ENCODE measurements at regions not wholly inside any gene's neighbourhood (a gene's known extent, or its start where the extent isn't known, plus 50 kb on each side); places are given as distances from the start of the nearest gene placed in this dataset.
"Not testable (repeated sequence)": the region's sequence is repeated elsewhere in the genome, so short reads cannot be mapped to it uniquely, and the experiment has no call there.

GRCh38 chr2:51778806-51779205, 746.9 kb upstream of the NRXN1 start:
- 81% methylated on average over 3 of the region's 3 CpGs for WGBS (ENCODE audit: low lambda C conversion rate, missing lambda C conversion rate)
- Histone ChIP-seq H3K4me2 (no peak overlapping the region), H3K27ac (no peak overlapping the region), H3K79me2 (no peaks in the 10 kb centered on the region), H3K9me2 (replicated peaks; ENCODE audit: insufficient read depth) (no peaks in the 10 kb centered on the region), H4K20me1 (ENCODE audit: insufficient read depth, poor library complexity, severe bottlenecking) (no peaks in the 10 kb centered on the region), H3K36me3 (replicated peaks; ENCODE audit: insufficient read depth, low read depth) (no peaks in the 10 kb centered on the region), H3K27me3 (no peaks in the 10 kb centered on the region), H3K4me1 (ENCODE audit: insufficient read depth) (no peaks in the 10 kb centered on the region), H2AFZ (no peak overlapping the region), H3K4me3 (no peak overlapping the region), H3K9me3 (ENCODE audit: low read depth) (no peaks in the 10 kb centered on the region)
- DNase-seq (ENCODE audit: low spot score), result no peak
- TF ChIP-seq EZH2 (IDR thresholded peaks at IDR 0.05; ENCODE audit: borderline replicate concordance) (no peak), EZH2phosphoT487 (IDR thresholded peaks at IDR 0.05; ENCODE audit: low read depth, severe bottlenecking, unreplicated experiment) (no peak), CTCF (IDR thresholded peaks at IDR 0.05; ENCODE audit: poor library complexity) (no peak)

- 95% methylated on average over 12 of the region's 12 CpGs for WGBS (ENCODE audit: low lambda C conversion rate, missing lambda C conversion rate)
- not testable (repeated sequence) for H4K20me1 ChIP-seq (ENCODE audit: insufficient read depth, poor library complexity, severe bottlenecking); H3K27ac ChIP-seq; H3K27me3 ChIP-seq; H3K9me3 ChIP-seq (ENCODE audit: low read depth); H3K4me3 ChIP-seq; H3K79me2 ChIP-seq; H3K4me1 ChIP-seq (ENCODE audit: insufficient read depth); H2AFZ ChIP-seq; H3K9me2 ChIP-seq (replicated peaks; ENCODE audit: insufficient read depth); DNase-seq (ENCODE audit: low spot score); H3K4me2 ChIP-seq; H3K36me3 ChIP-seq (replicated peaks; ENCODE audit: insufficient read depth, low read depth)
These were observed 742.7 kb upstream of the NRXN1 start for GRCh38 chr2:51774606-51775005.

- Histone ChIP-seq H4K20me1 (ENCODE audit: insufficient read depth, poor library complexity, severe bottlenecking) (no peaks in the 10 kb centered on the region), H3K36me3 (replicated peaks; ENCODE audit: insufficient read depth, low read depth) (no peaks in the 10 kb centered on the region), H2AFZ (no peak overlapping the region), H3K4me2 (no peak overlapping the region), H3K79me2 (no peaks in the 10 kb centered on the region), H3K27me3 (no peaks in the 10 kb centered on the region), H3K4me1 (ENCODE audit: insufficient read depth) (no peaks in the 10 kb centered on the region), H3K9me3 (ENCODE audit: low read depth) (no peaks in the 10 kb centered on the region), H3K4me3 (no peak overlapping the region), H3K27ac (no peak overlapping the region), H3K9me2 (replicated peaks; ENCODE audit: insufficient read depth) (no peaks in the 10 kb centered on the region)
- TF ChIP-seq EZH2 (IDR thresholded peaks at IDR 0.05; ENCODE audit: borderline replicate concordance) (no peak), EZH2phosphoT487 (IDR thresholded peaks at IDR 0.05; ENCODE audit: low read depth, severe bottlenecking, unreplicated experiment) (no peak), CTCF (IDR thresholded peaks at IDR 0.05; ENCODE audit: poor library complexity) (no peak)
- no peak for DNase-seq (ENCODE audit: low spot score)
These were observed 728.5 kb upstream of the NRXN1 start for GRCh38 chr2:51760441-51760840.

- DNase-seq (ENCODE audit: low spot score), result no peak
- H3K9me2 ChIP-seq (replicated peaks; ENCODE audit: insufficient read depth), result no peaks in the 10 kb centered on the region
- H3K79me2 ChIP-seq, result no peaks in the 10 kb centered on the region
- H3K9me3 ChIP-seq (ENCODE audit: low read depth), result no peaks in the 10 kb centered on the region
- H3K36me3 ChIP-seq (replicated peaks; ENCODE audit: insufficient read depth, low read depth), result no peaks in the 10 kb centered on the region
- TF ChIP-seq CTCF (IDR thresholded peaks at IDR 0.05; ENCODE audit: poor library complexity) (no peak), EZH2 (IDR thresholded peaks at IDR 0.05; ENCODE audit: borderline replicate concordance) (no peak), EZH2phosphoT487 (IDR thresholded peaks at IDR 0.05; ENCODE audit: low read depth, severe bottlenecking, unreplicated experiment) (no peak)
- 44% methylated on average over 1 of the region's 1 CpG for WGBS (ENCODE audit: low lambda C conversion rate, missing lambda C conversion rate)
- no peaks in the 10 kb centered on the region for H3K27me3 ChIP-seq
- H3K4me2 ChIP-seq, result no peak overlapping the region
- no peak overlapping the region for H3K4me3 ChIP-seq
- no peak overlapping the region for H2AFZ ChIP-seq
- H4K20me1 ChIP-seq (ENCODE audit: insufficient read depth, poor library complexity, severe bottlenecking), result no peaks in the 10 kb centered on the region
- H3K27ac ChIP-seq, result no peak overlapping the region
- no peaks in the 10 kb centered on the region for H3K4me1 ChIP-seq (ENCODE audit: insufficient read depth)
These were observed 726.1 kb upstream of the NRXN1 start for GRCh38 chr2:51758081-51758480.
